GM21528 (cell line): ENCODE measurements at regions not wholly inside any gene's neighbourhood (a gene's known extent, or its start where the extent isn't known, plus 50 kb on each side); places are given as distances from the start of the nearest gene placed in this dataset.

ENCODE experiments used
- ATAC-seq: cut with Tn5 transposase; IDR thresholded peaks from one replicate; pipeline ENCODE4 v1.9.1; 2021; ENCODE audit warnings: mild to moderate bottlenecking, moderate library complexity; ENCODE audit not compliant: unreplicated experiment, low FRiP score

DNA sequence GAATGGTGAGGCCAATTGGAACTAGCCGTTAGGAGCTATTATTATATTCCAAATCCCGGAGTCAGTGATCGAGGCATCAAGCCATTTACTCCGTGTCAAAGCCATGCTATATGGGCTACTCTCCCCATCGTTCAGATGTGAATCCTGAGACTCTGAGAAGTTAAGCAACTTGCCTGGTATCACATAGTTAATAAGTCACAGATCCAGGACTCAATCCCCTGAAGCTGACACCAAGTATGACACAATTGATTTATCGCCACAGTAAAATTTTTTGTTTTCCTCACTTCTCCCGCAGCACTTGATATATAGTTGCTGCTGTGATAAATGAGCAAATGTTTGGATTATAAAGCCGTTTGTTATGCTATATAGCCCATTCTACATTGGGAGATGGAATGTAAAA lies 50.8 kb upstream of the TSHZ2 start:
- no peak for ATAC-seq

DNA sequence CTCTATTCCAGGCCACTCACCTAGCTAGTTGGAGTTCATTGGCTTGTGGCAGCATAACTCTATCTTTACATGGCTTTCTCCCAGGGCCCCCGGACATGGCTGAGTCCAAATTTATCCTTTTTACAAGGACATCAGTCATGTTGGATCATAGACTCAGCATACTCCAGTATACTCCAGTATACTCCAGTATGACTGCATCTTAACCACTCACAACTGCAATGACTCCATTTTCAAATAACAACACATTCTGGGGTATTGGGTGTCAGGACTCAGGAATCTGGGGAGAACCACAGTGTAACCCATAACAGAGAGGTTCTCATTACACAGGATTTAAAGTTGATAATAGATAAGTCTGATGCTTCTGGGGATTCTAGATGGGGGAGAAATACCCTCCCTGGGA lies 53.8 kb upstream of the TSHZ2 start:
- no peak for ATAC-seq

DNA sequence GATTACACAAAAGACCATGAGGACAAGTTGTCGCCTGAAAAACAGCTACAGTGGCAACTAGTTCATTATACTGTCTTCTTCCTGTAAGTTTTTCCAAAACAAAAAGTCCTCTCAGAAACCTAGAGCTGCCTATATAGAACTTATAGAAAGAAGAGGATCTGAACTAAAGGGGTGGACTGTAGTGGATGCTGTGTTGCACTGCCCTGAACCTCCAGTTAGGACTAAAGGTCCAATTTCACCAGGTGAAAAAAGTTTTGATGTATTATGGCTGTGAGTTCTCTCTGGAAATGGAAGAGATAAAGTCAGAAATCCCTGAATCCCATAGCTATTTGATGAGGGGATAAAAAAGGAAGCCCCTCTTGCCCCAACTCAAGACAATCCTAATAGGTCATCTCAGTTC lies 56.6 kb upstream of the TSHZ2 start:
- no peak for ATAC-seq

DNA sequence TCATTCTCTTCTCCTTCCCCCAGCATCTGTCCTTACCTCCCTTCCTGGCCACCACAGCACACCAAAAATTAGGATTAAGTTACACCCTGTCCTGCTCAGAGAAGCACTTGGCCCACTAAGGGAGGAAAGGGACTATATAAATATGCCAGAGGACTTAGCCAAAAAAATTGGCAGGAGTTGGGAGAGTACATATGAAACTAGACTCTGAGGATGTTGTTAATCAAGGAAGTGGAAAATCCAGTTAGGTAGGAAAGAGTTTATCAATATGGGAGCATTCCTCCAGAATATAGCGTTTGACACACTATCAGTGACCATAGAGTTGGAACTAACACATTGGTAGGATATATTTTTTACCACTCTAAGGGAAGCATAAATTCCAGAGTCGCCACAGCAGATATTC lies 57.3 kb upstream of the TSHZ2 start:
- no peak for ATAC-seq

DNA sequence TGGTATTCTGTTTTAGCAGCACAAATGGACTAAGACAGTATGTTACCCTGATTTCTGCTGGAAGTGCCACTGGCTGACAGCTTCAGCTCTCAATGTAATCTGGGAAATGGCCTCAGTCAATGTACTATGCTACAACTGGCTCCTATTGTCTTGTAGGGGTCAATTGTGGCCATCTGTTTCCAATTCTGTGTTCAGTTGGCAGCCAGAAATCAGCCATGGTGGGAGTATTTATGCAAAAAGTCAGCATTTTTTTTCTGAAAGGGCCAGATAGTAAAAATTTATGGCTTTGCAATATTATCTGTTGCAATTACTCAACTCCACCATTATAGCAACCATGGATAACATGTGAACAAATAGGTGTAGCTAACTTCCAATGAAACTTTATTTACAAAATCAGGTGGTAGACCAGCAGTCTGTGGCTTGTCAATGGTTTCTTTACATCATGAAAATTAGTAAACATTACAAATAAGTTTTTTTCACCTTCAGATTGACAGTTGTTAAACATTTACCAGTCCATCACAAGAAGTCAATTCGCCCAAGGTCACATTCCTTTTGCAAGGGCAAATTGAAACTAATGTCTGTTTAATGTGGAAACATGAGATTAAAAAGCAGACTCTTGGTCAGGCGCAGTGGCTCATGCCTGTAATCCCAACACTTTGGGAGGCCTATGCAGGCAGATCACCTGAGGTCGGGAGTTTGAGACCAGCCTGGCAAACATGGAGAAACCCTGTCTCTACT lies 58.3 kb upstream of the TSHZ2 start:
- ATAC-seq, result no peak

DNA sequence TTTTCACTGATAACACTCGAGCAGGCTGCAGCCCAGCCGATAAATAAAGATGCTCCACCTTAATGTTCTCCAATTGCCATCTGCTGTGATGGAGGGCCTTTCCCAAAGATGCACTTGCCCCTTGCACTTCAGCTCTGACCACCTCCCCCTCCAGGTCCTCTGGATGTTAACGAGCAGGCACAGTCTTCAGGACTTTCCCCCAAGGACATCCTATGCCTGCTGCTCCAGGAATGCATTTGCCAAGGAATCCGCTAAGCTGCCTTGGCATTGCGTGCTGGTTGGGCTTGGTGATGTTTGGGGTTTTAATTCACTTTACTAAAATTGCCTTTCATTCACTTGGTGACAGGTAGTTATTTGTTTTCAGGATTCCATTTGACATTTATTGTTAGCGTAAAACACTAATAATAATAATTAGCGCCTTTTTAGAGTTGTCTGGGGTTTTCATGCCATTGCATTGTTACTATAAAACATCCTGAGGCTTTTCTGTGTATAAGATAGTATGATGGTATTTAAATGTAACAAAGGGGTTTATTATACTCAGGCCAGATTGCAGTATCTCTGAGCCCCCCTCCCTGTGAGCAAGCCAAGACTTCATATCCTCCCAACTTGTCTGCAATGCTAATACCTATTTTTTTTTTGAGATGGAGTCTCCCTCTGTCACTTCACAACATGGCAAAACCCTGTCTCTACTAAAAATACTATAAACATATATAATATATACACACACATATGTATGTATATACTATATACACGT lies 66.7 kb upstream of the TSHZ2 start:
- ATAC-seq, result no peak

DNA sequence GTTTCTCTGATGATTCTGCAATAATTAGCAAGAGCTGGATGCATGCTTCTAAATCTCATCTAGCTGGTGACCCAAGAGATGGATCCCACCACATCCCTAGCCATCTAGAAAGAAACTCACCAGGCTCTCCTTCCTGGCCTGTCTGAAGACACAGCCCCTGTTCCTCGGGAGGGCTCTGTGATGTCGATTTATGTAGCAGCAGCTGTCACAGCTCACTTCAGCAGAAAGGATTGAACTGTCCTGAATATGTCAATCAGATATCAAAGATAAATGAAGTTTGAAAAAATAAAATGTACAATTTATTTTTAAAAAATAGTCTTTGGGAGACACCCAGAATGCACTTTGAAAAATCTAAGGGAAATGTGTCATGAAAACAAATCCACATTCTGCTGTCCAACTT lies 67.3 kb upstream of the TSHZ2 start:
- no peak for ATAC-seq

DNA sequence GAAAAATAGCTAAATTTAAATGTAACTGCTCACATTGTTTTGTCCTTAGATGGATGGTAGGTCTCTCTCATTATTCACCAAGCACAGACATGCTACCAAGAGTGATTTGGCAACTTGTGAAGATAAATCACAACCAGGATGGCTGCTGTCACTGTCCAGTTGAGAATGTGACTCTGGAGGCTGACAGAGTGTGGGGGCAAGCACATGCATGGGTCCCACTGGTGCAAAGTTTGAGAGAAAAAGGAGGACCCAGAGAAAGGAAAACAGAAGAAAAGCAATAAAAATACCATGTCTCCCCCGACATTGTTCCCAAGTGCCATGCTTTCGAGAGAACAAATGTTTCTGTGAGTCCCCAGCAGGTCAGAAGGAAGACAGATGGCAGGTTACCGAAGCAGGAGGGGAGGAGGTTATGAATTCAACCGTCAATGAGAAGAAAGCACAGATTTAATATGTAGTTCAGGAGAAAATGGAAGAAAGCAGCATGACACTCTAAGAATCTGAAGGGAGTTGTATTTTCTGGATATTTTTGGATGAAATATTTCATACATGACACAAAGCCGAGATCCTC lies 73.0 kb upstream of the TSHZ2 start:
- no peak for ATAC-seq

DNA sequence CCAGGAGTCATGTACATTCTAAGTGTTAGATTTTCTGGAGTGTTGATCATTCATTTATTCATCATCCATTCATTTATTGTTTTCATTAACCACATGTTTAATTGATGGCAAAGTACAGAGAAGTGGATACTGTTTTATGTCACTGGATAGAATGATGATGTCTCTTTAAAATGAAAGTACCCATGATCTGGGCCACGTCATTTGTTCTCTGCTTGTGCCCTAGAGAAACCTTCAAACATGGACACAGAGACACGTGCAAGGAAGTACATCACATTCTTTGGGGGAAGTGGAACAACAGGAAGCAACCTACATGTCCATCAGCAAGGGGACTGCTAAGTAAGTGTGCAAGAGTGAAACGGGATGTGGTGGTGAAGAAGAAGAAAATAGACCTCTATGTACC lies 75.8 kb upstream of the TSHZ2 start:
- ATAC-seq, result no peak

DNA sequence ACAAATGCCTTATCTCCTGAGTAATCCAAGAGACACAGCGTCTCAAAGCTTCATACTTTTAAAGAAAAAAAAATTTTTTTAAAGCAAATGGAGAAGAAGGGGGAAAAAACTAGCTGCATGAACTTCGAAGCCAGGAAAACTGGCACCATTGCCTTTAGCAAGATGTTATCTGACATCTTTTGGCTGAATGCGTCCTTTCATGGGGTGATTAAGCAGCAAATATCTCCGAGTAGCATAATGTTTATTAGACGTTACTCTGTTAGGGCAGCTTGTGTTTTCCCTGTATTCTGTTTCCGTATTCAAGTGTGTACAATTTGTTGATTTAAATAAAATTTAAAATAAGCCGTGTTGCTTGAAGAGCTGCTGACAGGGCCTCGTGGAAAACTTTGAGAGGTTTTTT lies 76.5 kb upstream of the TSHZ2 start:
- ATAC-seq, result no peak

DNA sequence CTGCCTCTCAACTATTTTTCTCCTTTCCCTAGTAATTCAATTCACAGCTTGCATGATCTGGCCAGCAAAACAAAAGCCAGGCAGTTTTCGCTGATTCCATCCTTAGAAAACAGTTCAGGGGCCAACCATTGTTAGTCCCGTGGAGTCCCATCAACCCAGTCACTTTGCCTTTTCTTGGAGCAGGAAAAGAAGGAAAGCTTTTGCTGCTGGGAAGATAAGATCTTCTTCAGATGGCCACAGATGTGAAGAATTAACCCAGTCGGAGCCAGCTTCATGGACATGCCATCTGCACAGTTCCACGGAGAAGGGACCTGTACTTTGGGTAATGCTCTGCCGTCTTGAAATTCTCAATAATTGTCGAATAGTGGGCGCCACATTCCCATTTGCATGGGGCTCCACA lies 76.9 kb upstream of the TSHZ2 start:
- ATAC-seq, result no peak

DNA sequence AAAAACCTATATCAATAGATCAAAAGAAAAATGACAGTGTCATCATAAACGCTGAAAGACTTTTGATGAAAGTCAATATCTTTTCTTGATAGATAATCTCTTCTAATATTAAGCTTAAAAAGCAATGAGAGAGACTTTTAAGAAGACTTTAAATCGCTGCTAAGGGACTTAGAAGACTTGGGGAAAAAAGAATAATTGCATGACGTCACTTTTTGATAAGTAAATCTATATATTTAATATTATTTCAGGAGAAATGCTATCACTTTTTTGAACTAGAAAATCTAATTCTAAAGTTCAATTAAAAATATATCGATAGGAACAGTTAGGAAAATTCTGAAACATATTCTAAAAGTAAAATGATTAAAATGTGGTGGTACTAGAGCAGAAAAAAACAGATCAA lies 78.7 kb upstream of the TSHZ2 start:
- ATAC-seq, result no peak

- ATAC-seq, result no peak
Measured at GRCh38 chr20:52892023-52892422, 80.1 kb upstream of the TSHZ2 start.

DNA sequence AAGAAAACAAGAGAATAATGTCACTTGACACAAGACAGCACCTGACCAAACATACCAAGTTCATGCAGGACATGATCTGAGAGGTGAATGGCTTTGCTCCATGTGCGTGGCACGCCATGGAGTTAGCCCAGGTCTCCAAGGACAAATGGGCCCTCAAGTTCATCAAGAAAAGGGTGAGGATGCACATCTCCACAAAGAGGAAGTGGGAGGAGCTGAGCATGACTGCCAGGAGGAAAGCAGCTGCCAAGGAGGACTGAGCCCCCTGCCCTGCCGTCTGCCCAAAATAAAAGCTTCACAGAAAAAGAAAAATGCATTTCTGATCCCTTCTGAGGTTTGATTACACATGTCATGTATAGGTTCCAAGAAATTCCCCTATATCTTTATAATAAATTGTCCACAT lies 82.0 kb upstream of the TSHZ2 start:
- no peak for ATAC-seq

GRCh38 chr20:52889225-52889624 lies 82.9 kb upstream of the TSHZ2 start:
- no peak for ATAC-seq

- ATAC-seq, result no peak
Measured at GRCh38 chr20:52888096-52888495, 84.1 kb upstream of the TSHZ2 start.

GRCh38 chr20:52880997-52881396 lies 91.2 kb upstream of the TSHZ2 start:
- no peak for ATAC-seq

- ATAC-seq, result no peak
Measured at GRCh38 chr20:52880259-52880658, 91.9 kb upstream of the TSHZ2 start.

- ATAC-seq, result no peak
Measured at GRCh38 chr20:52874241-52874640, 97.9 kb upstream of the TSHZ2 start.

DNA sequence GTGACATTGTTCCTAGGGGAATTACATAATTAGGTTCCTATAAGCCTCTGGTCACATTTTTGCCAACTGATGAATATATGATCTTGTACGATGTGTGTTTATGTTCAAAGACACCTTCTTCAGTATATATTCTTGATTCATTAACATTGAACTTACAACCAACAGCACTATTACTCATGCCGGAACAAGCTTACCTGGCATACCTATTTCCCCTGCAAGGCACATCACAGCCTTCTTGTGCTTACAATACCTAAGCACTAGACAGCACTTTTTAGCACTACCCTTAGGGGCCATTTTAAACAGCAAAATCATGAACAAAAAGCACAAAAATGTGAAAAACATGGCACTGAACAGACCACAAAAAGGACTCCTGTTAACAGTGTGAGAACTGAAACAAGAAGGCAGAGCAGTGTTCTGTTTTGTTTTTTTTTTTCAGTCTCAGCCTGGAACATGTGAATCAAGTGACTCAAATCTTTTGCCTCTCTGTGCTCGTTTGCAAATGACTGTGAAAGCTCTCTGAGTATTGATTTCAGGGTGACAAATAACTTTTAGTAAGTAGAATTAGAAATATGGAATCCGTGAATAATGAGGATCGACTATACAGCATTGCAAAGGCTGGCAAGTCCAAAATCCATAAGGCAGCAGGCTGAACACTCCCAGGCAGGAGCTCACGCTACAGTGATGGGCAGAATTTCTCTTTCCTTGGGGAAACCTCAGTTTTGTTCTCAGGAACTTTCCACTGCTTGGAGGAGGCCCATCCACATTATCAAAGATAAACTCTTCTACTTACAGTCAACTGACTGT lies 102.3 kb upstream of the TSHZ2 start:
- ATAC-seq, result no peak

- ATAC-seq, result no peak
Measured at GRCh38 chr20:52869276-52869675, 102.9 kb upstream of the TSHZ2 start.
